HuH-7 (cell line): ENCODE measurements at regions not wholly inside any gene's neighbourhood (a gene's known extent, or its start where the extent isn't known, plus 50 kb on each side); places are given as distances from the start of the nearest gene placed in this dataset.
"Not testable (repeated sequence)": the region's sequence is repeated elsewhere in the genome, so short reads cannot be mapped to it uniquely, and the experiment has no call there.

ENCODE experiments used
- DNase-seq: peaks from one replicate; pipeline ENCODE4 v3.0.0; 2011; ENCODE audit warnings: low spot score

DNA sequence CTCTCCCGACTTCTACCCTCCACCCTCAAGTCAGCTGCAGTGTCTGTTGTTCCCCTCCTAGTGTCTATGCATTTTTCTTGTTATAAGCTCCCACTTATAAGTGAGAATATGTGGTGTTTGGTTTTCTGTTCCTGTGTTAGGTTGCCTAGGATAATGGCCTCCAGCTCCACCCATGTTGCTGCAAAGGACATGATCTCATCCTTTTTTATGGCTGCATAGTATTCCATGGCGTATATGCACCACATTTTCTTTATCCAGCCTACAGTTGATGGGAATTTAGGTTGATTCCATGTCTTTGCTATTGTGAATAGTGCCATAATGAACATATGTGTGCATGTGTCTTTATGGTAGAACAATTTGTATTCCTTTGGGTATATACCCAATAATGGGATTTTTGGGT lies 80.7 kb downstream of the SPTSSA start:
- not testable (repeated sequence) for DNase-seq

DNA sequence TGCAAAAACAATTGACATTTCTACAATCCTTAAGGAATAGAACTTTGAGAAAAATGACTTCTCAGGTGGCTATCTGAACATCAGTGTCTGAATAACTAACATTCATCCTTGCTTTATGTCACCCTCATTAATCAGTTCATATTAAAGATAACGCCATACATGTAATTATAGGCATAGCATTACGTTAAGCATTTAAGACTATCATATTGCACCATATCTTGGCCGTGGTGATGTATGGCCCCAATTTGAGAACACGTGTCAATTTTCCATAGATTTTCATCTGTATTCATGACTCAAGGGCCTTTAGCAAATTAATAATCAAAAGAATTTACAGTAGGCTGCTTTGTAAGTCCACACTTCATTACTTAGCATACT lies 81.6 kb downstream of the SPTSSA start:
- no peak for DNase-seq

DNA sequence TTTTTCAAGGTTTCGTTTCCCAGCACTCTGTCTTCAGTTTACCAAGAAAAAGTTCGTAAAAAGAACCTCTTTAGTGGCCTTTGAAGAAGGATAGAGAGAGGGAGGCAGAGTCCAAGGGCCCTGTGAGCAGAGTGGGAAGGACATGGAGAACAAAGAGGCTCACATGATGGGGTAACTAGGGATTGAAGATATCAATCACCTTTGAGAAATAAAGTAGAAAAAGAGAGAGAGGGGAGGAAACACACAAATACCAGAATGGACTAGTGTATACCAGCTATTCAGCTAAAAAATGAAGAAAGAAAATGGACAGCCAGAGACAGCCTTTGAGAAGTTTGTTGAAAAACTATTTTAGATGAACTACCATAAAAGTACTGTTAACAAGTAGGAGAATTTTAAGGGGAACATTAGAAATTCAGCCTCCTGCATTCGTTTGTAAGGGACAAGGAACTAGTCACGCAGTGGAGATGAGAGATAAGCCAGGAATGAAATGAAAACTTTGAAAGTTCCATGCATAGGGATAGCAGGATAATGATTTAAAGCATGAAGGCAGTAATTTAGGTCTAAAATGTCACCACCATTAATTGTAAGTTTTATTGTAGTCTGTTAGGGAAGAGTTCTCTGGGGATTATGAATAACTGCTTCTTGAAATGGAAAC lies 82.1 kb downstream of the SPTSSA start:
- no peak for DNase-seq

DNA sequence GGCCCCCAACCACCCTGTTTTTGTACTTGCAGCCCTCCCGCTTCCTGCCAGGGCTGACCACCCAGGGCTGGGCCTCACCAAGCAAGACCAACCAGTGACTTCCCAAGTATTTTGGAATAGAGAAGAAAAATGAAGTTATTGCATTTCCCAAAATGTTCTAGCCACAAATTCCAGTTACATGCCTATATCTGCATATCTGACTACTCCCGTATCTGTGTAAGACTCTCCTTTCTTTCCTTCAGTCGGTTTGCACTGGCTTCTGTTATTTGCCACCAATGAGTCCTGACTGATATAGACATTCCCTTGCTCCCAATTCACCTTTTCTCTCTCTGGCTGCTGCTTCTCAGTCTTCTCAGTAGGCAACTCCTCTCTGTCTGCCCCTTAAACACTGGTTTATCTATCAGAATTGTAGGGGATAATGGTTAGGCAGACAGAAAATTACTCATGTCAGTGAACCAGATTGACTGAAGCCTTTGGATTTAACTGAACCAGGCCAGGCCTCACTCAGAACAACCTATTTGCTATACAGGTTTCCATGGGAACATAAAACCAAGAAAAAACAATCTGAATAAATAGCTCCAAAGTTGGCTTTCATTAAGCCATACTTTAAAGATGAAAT lies 85.3 kb downstream of the SPTSSA start:
- DNase-seq, result no peak

DNA sequence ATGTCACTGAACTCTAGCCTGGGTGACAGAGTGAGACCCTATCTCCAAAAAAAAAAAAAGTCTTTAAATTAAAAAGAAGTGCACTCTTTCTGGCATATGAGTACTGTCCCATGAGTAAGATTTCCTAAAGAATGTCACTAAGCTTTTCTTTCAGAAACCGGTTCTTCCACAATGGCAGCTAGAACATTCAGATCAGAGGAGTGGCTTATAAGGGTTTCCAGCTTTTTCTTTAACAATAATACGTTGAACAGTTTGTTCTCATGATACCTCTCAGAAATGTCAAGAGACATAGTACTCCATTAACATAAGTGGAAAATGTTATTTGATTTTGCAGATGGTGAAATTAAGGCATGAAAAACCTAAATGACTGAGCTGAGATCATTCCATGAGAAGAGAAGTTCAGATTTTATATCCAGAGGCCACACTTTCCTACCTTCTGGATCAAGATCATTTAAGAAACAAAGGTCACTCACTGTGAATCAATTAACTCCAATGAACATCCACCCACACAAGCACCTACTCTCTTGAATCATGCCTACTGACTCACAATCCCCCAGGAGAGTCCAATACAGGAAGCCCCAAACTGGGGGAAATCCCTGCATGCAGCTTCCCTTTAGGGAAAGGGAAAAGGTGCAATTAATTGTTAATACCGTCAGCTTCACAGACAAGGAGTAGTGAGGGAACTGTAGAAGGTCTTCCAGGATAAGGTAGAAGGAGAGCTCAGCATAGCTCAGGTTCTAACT lies 86.9 kb downstream of the SPTSSA start:
- DNase-seq, result no peak

DNA sequence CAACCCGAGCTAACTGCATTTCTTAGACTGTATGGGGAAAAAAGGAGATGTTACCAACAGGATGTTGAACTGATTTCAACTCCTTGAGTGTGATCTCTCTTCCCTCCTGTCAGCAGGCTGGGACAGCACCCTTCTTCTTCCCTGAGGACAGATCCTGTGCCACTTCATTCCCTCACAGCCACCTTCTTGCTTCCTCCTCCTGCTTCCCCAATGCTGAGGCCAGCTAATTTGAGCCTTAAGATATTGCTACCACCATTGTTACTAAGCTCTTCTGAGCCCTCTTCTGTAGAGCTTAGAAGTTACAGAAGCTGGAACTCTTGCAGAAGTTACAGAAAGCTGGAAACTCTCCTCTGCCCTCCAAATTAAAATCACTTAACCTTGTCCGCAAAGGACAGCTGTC lies 88.8 kb downstream of the SPTSSA start:
- DNase-seq, result no peak

DNA sequence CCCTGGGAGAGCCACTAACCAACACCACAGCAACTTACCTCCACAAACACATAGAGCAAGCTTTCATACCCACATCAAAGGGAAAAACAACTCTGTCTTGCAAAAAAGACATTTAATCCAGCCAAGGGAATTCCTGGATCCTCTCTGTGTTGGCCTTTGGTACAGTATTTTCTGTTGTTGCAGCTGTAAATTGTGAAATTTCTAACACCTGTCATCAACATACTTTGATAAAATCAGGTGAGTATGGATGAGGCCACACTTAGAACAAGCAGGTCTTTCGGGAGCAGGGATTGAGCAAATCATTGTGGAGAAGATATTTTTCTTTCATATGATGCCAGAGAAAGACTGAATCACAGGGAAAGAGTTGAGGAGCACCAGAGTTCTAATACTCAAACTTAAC lies 89.3 kb downstream of the SPTSSA start:
- DNase-seq, result no peak

DNA sequence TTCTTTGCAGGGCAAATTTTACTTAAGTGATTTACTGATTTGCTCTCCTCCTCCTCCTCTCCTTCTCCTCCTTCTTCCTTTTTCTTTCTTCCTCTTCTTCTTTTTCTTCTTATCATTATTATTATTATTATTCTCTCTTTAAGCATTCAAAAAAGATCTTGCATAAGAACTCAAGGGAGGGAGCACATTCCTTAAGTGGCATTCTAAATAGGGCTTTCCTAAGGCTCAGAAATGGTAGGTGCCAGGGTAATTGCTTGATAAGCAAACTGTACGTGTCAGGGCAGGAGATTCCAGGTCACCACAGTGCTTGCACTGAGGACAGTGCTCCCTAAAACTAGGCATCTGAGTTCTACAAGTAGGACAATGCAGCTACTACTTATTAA lies 92.4 kb downstream of the SPTSSA start:
- no peak for DNase-seq

DNA sequence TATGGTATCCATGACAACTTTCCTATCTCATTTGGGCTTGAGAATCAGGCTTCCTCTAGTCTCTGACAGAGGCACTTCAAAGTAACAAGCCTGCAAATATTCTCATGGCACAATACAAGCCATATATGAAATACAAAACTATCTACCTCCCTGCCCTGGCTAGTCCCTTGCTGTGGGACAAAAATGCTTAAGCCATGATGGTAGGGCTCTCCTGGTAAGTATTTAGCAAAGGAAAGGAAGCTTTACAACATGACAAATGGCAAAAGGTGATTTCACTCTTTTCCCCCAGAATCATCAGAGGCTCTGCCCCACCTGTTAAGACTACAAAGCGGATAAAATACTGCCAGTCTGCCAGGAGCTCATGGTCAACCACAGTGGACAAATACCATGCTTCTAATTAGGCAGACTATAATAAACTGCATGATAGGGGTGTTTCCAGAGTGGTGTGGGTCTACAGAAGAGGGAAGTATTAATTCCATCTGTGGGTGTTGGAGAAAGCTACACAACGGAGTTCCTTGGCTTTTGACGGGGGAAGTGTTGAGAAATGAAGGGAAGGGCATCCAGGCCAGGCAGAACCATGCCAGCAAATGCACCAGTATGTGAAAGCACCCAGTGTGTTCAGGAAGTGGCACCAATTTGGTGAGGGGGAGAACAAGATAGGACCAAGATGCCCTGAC lies 92.9 kb downstream of the SPTSSA start:
- no peak for DNase-seq

DNA sequence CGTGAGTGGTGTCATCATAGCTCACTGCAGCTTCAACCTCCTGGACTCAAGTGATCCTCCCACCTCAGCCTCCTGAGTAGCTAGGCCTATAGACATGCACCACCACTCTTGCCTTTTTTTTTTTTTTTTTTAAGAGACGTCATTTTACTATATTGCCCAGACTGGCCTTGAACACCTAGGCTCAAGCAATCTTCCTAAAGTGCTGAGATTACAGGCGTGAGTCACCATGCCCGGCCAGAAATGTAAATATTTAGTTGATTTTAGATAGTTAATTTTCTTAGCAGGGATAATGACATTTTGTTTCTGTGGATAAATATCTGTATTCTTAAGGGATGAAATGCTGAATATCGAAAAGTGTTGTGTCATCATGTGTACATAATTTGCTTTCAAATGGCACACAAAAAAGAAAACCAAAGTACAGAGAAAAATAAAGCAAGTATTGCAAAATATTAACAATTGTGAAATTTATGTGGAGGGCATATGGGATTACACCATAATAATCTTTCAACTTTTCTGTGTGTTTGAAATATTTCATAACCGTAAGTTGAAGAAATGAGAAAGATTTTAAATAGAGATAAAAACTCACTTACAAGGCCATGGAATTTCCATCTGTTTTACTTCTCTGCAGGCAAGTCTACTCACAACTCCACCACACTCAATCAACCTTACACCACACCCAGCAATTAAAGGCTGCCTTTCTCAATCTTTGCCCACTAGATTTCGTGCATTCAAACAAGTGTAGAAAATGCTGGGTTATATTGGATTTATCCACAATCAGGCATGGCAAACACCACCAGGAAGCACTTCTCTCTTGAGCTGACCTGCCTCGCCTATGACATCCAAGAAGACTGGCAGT lies 93.7 kb downstream of the SPTSSA start:
- peak; percentile 10 for DNase-seq

DNA sequence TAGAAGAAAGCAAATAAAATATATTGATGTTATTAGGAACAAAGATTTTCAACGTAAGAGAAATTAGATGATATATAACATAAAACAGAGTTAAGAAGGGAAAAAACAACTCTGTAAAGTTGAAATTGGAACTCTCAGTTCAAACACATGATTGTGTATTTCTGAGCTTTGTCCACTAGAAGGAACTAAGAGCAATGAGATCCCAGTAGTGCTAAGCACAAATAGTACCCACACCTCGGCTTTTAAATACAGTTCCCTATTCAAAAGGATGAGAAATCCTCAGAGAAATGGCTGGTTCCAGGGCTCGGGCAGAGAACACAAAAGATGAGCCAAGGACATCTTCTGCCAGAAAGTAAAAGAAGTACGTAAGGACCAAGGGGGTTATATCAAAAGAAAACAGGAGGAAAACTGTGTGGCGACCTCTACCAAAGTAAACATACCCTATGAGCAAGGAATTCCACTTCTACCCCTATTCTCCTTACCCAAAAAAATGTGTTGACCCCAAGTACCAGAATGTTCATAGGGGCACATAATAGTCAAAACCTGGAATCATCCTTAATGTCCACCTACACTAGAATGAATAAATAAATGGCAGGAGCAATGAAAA lies 96.6 kb downstream of the SPTSSA start:
- peak; percentile 20 for DNase-seq

DNA sequence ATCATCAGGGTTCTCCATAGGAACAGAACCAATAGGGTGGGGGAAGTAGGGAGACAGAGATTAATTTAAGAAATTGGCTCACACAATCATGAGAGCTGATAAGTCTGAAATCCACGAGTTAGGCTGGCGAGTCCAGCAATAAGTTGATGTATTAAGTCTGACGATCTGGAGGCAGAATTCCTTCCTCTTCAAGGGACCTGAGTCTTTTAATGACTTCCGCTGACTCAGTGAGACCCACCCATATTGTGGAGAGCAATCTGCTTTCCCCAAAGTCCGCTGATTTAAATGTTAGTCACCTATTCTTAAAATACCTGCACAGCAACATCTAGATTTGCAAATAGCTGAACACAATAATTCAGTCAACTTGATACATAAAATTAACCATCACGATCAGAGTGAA lies 97.8 kb downstream of the SPTSSA start:
- DNase-seq, result no peak

DNA sequence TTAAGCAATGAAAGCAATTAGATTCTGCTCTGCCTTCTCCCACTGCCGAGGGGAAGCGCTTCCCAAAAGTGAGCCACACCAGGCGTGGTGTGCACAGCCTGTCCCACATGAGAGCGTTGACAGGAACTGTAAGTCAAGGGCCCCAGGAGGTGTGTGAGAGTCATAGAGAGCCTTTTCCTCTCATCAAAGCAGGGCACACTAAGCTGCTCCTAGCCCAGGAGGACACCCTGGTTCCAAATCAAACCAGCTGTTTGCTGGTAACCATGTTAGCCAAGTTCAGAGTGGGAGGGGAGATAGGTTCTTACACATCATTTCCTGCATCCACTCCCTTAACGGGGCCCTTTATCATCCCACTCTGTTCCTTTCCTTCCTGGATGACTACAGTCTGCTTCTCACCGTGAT lies 98.3 kb downstream of the SPTSSA start:
- DNase-seq, result no peak

DNA sequence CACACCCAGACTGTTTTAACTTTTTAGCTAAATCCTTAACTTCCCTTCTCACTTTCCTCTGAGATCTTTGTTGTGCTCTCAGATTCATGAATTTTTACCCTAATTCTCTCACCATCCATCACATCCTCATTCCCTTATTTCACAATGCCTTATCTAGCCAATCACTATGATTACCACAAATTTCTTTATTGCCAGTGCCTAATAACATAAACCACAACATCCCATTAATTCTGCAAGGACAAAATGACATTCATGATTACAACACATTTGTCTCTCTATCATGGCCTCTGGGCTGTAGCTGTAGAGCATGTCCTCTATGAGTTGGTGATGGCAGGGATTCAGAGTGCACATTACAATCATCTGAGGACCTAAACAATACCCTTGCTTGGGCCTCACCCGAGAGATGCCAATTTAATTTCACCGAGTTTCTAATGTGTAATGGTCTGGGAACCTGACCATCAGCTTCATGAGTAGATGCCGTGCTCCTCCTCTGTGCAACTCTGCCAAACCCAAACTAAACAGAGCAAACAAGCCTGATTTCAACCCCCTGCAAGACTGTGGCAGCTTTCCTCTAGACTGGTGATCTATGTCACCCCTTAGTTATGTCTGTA lies 99.3 kb downstream of the SPTSSA start:
- DNase-seq, result no peak

DNA sequence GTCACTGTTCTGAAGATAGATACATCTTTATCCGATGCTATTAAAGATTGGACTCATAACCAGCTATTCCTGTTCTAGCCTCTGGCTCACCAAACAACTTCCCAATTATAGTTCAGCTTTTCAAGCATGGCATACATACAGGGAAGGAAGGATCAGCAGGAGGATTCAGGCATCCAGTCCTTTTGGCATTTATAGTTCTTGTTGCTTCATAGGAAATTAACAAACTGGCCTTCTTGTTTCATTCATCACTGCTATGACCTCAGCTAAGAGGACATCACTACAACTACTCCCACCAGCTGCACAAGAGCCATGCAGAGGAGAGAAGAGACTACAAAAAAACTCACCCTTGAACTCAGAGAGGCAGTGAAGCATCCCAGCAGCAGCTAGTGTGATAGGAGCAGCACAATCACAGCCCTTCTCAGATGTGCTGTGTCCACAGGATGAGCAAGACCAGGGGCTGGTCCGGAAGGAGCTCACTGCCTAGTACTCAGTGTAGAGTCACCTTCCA lies 100.5 kb downstream of the SPTSSA start:
- no peak for DNase-seq

DNA sequence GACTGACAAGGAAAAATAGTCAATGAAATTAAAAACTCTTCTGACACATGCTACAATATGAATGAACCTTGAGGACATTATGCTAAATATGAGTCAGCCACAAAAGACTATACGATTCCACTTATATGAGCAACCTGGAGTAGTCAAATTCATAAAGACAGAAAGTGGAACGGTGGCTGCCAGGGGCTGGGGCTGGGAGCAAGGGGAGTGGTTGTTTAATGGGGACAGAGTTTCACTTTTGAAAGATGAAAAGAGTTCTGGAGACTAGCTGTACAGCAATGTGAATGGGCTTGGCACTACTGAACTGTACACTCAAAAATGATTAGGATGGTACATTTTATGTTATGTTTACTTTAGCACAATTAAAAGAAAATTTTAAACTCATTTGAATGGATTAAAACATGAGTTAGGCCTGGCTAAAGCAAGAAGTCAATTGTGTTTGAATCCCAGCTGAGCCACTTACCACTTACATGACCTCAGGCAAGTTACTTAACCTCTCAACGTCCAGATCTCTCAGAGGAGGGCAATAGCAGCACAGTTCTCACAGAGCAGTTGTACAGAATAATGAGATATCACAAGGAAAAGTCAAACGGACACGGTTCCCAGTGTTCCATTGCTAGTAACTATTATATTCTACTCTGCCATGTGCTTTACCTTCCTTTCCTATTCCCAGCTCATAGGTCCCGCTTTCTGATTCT lies 102.5 kb downstream of the SPTSSA start:
- no peak for DNase-seq

DNA sequence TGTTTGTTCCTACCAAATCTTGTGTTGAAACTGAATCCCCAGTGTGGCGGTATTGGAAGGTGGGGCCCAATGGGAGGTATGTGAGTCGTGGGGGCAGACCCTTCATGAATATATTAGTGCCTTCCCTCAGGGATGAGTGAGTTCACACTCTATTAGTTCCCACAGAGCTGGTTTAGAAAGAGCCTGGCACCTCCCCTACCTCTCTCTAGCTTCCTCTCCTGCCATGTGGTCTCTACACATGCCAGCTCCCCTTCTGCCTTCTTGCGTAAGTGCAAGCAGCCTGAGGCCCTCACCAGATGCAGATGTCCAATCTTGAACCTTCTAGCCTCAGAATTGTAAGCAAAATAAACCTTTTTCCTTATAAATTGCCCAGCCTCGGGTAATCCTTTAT lies 105.8 kb downstream of the SPTSSA start:
- DNase-seq, result no peak

DNA sequence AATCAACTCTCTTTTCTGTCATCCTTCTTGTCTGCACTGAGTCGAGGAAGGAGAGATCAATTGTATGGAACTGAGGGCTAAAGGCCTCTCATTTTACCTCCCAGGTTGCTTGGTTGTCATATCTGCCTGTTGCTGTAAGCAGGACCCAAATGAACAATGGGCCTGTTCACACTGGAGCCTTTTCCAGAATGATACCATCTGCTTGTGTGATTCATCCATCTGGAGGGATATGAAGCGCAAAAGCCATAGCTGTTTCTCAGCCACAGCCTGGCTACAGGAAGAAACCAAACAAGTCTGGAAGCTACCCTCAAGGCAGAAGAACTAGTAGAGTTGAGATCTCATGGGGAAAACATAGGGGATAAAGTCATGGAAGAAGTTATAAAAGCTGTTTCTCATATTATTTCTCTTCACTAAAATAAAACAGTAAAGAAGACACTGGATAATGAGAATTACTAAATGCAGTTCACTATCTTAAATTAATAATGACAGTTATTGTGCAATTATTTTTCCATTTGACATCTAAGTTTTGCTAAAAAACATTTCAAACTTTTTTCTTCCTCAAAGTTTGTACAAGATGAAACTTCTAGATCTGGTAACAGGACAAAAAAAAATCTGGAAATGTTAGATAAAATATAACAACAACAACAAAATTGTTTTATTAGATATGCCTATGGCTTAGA lies 106.3 kb downstream of the SPTSSA start:
- DNase-seq, result no peak

DNA sequence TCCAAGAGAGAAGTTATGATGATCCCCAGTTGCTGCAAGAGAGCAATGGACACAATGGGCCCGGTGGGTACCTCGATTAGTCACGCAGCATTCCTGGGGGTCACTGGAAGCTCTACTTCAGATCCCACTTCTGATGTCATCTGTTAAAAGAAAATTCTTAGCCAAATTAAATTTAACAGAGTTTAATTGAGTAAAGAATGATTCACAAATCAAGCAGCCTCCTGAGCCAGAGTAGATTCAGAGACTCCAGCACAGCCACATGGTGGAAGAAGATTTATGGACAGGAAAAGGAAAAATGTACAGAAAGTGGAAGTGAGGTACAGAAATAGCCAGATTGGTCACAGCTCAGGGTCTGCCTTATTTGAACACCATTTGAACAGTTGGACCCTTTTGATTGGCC lies 107.5 kb downstream of the SPTSSA start:
- no peak for DNase-seq

DNA sequence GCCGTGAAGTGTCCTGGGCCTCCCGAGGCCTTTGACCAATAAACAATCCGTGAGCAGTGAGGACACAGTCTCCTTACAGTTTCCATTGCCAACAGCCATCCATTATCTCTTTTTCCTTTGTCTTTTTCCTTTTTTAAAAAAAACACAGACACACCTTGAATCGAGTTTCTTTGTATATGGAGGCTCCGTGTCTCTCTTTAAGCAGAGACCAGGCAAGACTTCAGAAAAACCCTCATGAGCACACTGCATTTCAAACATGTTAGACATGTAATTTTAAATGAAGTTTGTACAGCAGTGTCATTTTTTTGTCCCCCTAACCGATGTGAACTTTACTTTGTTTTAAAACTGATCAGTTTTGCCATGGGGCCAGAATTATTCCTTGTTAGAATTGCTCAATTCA lies 111.1 kb downstream of the SPTSSA start:
- DNase-seq, result no peak
